ENCODE measurements at regions not wholly inside any gene's neighbourhood (a gene's known extent, or its start where the extent isn't known, plus 50 kb on each side); places are given as distances from the start of the nearest gene placed in this dataset.

DNA sequence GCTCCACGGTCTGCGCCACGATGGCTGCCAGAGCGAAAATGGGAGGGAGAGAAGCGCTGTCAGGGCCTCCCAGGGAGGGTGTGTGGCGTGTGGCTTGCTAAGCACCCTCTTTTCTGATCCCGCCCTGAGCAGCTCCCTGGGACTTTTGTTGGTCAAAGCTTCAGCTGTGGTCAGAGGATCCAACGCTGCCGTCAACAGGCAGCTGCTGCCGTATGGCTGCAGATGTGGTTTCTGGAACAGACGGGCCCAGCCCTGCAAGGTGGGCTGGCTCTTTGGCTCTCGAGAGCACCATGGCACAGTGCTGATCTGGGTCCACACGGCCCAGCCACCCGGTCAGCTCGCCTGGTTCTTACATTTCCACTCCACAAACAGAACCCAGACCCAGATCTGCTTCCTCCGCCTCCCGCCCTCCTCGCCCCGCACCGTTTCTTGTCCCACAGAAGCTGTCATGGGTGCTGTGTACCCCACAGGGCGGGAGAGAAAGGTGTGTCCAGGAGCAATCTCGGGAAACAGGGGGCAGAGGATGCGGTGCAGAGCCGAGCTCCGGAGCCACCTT, 86.0 kb upstream of the BHLHE23 start:
- TF ChIP-seq EZH2 (IDR thresholded peaks at IDR 0.05; ENCODE audit: insufficient read depth, poor library complexity, severe bottlenecking), result no peak
- TF ChIP-seq EZH2phosphoT487 (IDR thresholded peaks at IDR 0.05; ENCODE audit: insufficient read depth, low read depth), result no peak
